Muscle of leg (tissue), 3 donors: ENCODE measurements at regions not wholly inside any gene's neighbourhood (a gene's known extent, or its start where the extent isn't known, plus 50 kb on each side); places are given as distances from the start of the nearest gene placed in this dataset.
"Not testable (repeated sequence)": the region's sequence is repeated elsewhere in the genome, so short reads cannot be mapped to it uniquely, and the experiment has no call there.

Source experiments
- DNase-seq: peaks from one replicate; pipeline ENCODE4 v3.0.0; 2013
- H3K27ac ChIP-seq: one replicate; pipeline ENCODE4 v1.5.1; 2013; ENCODE audit warnings: mild to moderate bottlenecking, low read length, control low read depth
- H3K27me3 ChIP-seq: one replicate; pipeline ENCODE4 v1.6.1; 2013; ENCODE audit warnings: low read length; ENCODE audit not compliant: control insufficient read depth, insufficient read depth
- H3K36me3 ChIP-seq: one replicate; pipeline ENCODE4 v1.6.1; 2013; ENCODE audit warnings: low read length; ENCODE audit not compliant: control insufficient read depth, insufficient read depth
- H3K4me1 ChIP-seq: one replicate; pipeline ENCODE4 v1.6.1; 2013; ENCODE audit warnings: low read length; ENCODE audit not compliant: control insufficient read depth, insufficient read depth
- H3K4me3 ChIP-seq: one replicate; pipeline ENCODE4 v1.5.1; 2013; ENCODE audit warnings: low read length, control low read depth
- H3K9me3 ChIP-seq: replicated peaks from 2 replicates; pipeline ENCODE4 v1.6.1; 2013; ENCODE audit warnings: low read depth, low read length; ENCODE audit not compliant: control insufficient read depth
- WGBS: methylation state at CpG from one replicate; pipeline ENCODE4 v1.1.5; 2013; ENCODE audit warnings: missing lambda C conversion rate; ENCODE audit not compliant: insufficient coverage; 5-methylcytosine and 5-hydroxymethylcytosine counted together

DNA sequence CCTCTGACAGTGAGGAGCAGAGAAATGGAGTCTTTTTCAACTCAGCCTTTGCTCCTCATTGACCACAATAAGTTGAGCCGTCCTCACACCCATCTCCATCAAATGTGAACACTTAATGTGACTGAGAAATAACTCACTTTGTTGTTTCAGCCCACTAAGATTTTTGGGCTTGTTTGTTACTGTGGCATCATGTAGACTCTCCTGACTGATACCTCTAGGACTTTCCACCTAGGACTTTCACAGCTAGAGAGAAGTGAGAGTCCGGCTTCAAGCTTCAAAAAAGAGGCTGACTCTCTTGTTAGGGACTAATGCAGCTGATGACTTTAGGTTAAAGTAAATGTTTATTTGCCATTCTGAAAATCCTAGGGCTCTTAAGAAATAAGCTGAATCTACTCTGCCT is 435.0 kb downstream of the TMEM114 start:
- 100% methylated on average over 1 of the region's 2 CpGs for WGBS
- no peaks in the 10 kb centered on the region for H3K36me3 ChIP-seq
- no peak for DNase-seq
- H3K4me1 ChIP-seq, result no peaks in the 10 kb centered on the region
- no peak overlapping the region for H3K27ac ChIP-seq
- no peaks in the 10 kb centered on the region for H3K27me3 ChIP-seq
- peaks cover 4% of the 10 kb centered on the region for H3K9me3 ChIP-seq
- no peak overlapping the region for H3K4me3 ChIP-seq

DNA sequence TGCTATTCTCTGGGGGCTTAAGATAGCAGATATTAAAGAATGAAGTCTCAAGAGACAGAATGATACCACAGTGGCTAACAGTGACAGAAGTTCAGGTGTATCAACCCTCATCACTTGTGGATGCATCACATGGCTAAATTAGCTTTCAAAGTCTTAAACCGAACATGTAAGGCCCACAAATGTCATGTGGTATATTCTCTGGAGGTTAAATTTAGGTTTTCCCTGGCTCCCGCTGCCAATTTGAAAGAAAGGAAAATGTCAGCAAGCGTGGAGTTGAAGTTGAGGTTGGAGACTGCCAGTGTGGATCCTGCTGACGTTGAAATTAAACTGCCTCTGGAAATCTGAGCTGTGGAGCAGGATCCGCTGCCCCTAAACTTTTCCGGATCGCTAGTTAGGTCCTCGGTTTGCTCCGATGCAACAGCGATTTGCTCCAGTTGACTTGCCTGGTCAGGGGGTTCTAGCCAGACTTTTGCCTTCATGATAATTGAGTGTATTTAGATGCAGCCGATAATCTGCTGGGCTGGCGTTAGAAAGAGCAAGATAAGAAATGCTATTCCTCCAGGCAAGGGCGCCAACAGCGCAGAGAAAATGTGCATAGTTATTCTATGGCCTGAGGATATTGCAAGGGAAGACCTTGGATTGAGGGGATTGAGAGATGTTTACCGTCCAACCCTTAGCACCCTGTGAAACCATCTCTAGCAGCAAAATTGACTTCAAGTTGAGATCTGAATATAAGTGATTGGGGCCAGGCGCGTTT is 443.9 kb downstream of the TMEM114 start:
- Histone ChIP-seq H3K27me3 (no peaks in the 10 kb centered on the region), H3K9me3 (no peaks in the 10 kb centered on the region), H3K4me1 (no peaks in the 10 kb centered on the region), H3K36me3 (no peaks in the 10 kb centered on the region), H3K4me3 (no peak overlapping the region), H3K27ac (no peak overlapping the region)
- no peak for DNase-seq
- 88% methylated on average over 14 of the region's 17 CpGs for WGBS

DNA sequence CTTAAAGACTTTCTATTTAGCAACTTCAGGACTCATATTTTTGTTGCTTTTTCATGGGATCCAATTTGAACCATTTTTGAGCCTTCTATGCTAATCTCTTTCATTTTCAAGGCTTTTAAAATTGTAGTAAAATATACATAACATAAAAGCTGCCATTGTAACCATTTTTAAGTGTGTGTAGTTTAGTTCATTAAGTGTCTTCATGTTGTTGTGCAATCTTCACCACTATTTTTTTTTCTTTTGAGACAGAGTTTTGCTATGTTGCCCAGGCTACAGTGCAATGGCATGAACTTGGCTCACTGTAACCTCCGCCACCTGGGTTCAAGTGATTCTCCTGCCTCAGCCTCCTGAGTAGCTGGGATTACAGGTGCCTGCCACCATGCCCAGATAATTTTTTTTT is 451.6 kb downstream of the TMEM114 start:
- 100% methylated on average over 1 of the region's 1 CpG for WGBS
- no peaks in the 10 kb centered on the region for H3K36me3 ChIP-seq
- H3K9me3 ChIP-seq, result no peaks in the 10 kb centered on the region
- no peaks in the 10 kb centered on the region for H3K4me1 ChIP-seq
- no peak overlapping the region for H3K4me3 ChIP-seq
- H3K27me3 ChIP-seq, result no peaks in the 10 kb centered on the region
- no peak overlapping the region for H3K27ac ChIP-seq
- no peak for DNase-seq

DNA sequence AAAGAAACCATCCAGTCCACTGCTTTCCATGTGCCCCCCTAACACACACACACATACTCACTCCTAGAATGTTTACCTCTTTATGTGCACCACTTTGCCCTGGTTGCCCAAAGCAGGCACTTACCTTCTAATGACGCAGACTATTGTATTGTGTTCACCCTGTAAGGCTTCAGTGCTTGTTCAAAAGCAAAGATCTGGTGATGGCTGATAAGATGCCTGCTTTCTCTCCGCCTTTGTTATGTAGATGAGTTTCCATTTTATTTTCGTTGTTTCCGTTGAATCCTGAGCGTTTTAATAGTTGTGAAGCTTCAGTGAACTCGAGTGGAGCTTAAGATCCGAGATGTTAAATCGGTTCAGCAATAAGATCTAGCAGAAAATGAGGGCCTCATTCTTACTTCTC is 452.7 kb downstream of the TMEM114 start:
- Histone ChIP-seq H3K4me1 (no peaks in the 10 kb centered on the region), H3K27ac (no peak overlapping the region), H3K4me3 (no peak overlapping the region), H3K36me3 (no peaks in the 10 kb centered on the region), H3K9me3 (no peaks in the 10 kb centered on the region), H3K27me3 (no peaks in the 10 kb centered on the region)
- 86% methylated on average over 1 of the region's 8 CpGs for WGBS
- DNase-seq, result no peak

DNA sequence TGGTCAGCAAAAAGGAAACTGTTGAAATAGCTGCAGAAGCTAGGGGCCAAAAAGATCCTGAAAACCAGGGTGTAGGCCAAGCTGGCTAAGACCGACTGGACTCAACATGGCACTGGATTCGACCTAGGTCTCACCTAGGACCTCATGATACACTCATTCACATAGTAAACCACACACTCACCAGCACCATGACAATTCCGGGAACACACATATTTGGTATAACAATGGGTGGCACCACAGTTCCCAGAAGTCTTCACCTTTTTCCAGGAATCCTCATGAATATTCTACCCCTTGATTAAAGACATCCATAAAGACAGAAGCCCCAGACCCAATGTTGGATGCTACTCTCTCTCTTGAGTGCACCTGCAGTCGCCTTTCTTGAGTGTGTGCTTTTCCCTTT is 460.1 kb downstream of the TMEM114 start:
- Histone ChIP-seq H3K27ac (no peak overlapping the region), H3K36me3 (no peaks in the 10 kb centered on the region), H3K27me3 (no peaks in the 10 kb centered on the region), H3K4me3 (no peak overlapping the region), H3K4me1 (no peaks in the 10 kb centered on the region), H3K9me3 (peaks cover 5% of the 10 kb centered on the region)
- WGBS, result 92% methylated on average over 2 of the region's 4 CpGs
- DNase-seq, result no peak

DNA sequence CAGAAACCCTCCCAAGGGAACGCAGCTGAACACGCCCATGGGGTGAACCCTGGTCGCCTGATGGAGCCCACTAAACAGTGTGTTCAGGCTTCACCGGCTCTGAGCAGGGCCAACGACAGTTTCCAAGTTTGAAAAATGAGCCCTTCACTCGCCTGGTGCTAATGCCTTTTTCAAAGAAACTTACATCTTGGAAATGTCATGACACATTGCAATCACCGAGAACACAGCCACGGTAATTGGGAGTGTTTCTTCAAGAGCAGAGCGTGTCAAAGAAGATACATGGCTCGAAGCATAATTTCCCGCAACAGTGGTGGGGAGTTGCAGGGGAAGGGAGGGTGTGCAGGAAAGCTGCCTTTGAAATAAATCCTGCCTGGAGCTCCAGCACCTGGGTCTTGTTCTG is 463.2 kb downstream of the TMEM114 start:
- Histone ChIP-seq H3K4me1 (no peaks in the 10 kb centered on the region), H3K4me3 (no peak overlapping the region), H3K27me3 (no peaks in the 10 kb centered on the region), H3K36me3 (no peaks in the 10 kb centered on the region), H3K27ac (no peak overlapping the region), H3K9me3 (peaks cover 5% of the 10 kb centered on the region)
- WGBS, result 65% methylated on average over 9 of the region's 11 CpGs
- DNase-seq, result no peak

DNA sequence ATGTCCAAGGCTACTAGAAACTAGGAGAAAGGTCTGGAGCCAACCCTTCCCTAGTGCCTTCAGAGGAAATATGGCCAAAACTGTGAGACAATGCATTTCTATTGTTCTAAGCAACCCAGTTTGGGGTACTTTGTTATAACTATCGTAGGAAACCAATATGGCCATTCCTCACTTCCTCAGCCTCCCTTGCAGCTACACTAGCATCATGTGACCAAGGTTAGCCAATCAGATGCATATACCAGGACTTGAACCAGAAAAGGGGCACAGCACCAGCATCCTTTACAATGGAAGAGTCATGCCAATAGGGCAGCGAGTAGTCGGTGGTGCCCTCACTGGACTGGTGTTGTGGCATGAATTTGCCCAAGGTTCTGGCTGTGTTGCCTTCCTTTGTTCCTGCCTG is 464.0 kb downstream of the TMEM114 start:
- H3K4me1 ChIP-seq, result no peaks in the 10 kb centered on the region
- H3K4me3 ChIP-seq, result no peak overlapping the region
- 84% methylated on average over 3 of the region's 3 CpGs for WGBS
- no peaks in the 10 kb centered on the region for H3K36me3 ChIP-seq
- H3K27me3 ChIP-seq, result no peaks in the 10 kb centered on the region
- DNase-seq, result no peak
- H3K27ac ChIP-seq, result no peak overlapping the region
- H3K9me3 ChIP-seq, result peaks cover 5% of the 10 kb centered on the region

DNA sequence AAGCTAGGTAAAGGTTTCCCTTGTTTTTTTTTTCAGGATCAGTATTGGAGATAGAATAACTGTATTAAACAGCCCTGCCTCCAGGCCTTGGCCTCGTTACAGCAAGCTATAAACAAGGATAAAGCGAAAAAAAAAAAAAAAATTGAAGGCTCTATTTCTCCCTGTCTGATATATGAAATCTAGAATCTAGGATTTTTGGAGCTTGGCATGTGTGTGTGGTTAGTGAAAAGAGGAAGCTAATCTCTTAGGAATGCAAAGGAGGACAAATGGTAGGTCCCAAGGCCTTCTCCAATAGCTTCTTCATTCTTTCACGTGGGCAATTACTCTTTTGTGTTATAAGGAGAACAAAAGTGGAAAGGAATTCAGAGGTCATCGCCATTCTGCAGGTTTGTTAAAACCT is 470.3 kb downstream of the TMEM114 start:
- no peak for DNase-seq
- no peak overlapping the region for H3K4me3 ChIP-seq
- no peaks in the 10 kb centered on the region for H3K4me1 ChIP-seq
- no peaks in the 10 kb centered on the region for H3K36me3 ChIP-seq
- no peak overlapping the region for H3K27ac ChIP-seq
- no CpG with 5 or more reads among the region's 4 CpGs for WGBS
- no peaks in the 10 kb centered on the region for H3K9me3 ChIP-seq
- H3K27me3 ChIP-seq, result no peaks in the 10 kb centered on the region

DNA sequence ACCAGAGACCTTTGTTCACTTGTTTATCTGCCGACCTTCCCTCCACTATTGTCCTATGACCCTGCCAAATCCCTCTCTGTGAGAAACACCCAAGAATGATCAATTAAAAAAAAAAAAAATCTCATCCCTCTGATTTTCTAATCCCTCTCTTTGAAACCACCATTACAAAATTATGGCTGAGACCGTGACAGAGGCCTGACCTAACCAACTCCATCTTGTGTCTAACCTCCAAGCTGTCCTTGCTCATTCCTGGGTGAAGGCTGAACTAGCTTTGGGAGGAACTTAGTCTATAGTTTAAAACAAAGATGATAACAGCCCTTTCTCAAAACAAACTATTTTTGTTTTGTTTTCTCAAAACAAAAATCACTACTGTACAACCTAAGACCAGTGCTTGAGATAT is 474.5 kb downstream of the TMEM114 start:
- no CpG with 5 or more reads among the region's 2 CpGs for WGBS
- H3K27me3 ChIP-seq, result no peaks in the 10 kb centered on the region

DNA sequence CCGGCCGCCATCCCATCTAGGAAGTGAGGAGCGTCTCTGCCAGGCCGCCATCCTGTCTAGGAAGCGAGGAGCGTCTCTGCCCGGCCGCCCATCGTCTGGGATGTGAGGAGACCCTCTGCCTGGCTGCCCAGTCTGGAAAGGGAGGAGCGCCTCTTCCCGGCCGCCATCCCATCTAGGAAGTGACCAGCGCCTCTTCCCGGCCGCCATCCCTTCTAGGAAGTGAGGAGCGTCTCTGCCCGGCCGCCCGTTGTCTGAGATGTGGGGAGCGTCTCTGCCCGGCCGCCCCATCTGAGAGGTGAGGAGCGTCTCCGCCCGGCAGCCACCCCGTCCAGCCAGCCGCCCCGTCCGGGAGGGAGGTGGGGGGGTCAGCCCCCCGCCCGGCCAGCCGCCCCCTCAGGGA is 475.4 kb downstream of the TMEM114 start:
- not testable (repeated sequence) for DNase-seq, H3K27ac ChIP-seq, H3K4me3 ChIP-seq, H3K4me1 ChIP-seq, H3K27me3 ChIP-seq, H3K9me3 ChIP-seq, H3K36me3 ChIP-seq
- 97% methylated on average over 27 of the region's 32 CpGs for WGBS

More for the DNA sequence above, 474.5 kb downstream of the TMEM114 start:
- Histone ChIP-seq H3K4me1 (no peaks in the 10 kb centered on the region), H3K4me3 (no peak overlapping the region), H3K9me3 (peaks cover 5% of the 10 kb centered on the region), H3K27ac (no peak overlapping the region), H3K36me3 (no peaks in the 10 kb centered on the region)
- no peak for DNase-seq

DNA sequence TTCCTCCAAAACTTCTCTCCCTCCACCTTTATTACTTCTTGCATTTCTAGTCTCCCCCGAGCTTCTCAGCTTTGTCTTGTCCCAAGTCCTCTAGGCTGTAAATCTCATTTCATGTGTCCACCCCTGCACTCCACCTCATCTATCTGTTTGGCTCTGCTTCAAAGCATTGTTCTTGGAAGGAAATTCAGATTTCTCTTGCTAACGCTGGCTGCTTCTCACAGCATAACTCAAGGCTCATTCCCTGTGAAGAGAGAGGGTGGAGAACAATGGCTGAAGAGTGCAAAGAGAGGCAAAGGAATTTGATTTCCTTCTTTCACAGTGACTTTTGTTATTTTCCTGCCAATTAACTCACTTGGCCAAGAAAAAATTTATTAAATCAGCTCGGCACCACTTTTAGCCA is 476.5 kb downstream of the TMEM114 start:
- Histone ChIP-seq H3K4me3 (no peak overlapping the region), H3K36me3 (no peaks in the 10 kb centered on the region), H3K27me3 (no peaks in the 10 kb centered on the region), H3K9me3 (peaks cover 5% of the 10 kb centered on the region), H3K27ac (no peak overlapping the region), H3K4me1 (no peaks in the 10 kb centered on the region)
- peak; percentile 9 for DNase-seq
- WGBS, result no CpG with 5 or more reads among the region's 3 CpGs
